Trophoblast cell (in vitro differentiated cells and primary cell): ENCODE measurements at regions not wholly inside any gene's neighbourhood (a gene's known extent, or its start where the extent isn't known, plus 50 kb on each side); places are given as distances from the start of the nearest gene placed in this dataset.
A peak's percentile ranks its signal among the peaks of the same experiment; 100 is the strongest.
"Not testable (repeated sequence)": the region's sequence is repeated elsewhere in the genome, so short reads cannot be mapped to it uniquely, and the experiment has no call there.

Source experiments
- DNase-seq, 2 donors: peaks; one replicate each; pipeline ENCODE4 v3.0.0-alpha.2; 2016
- H2AFZ ChIP-seq: 2 replicates; pipeline ENCODE4 v1.6.1; 2013; ENCODE audit warnings: low read length, moderate library complexity, mild to moderate bottlenecking; ENCODE audit not compliant: insufficient read depth, poor library complexity
- H2AK5ac ChIP-seq: 2 replicates; pipeline ENCODE4 v1.6.1; 2013; ENCODE audit warnings: mild to moderate bottlenecking, low read length
- H2BK120ac ChIP-seq: 2 replicates; pipeline ENCODE4 v1.6.1; 2013; ENCODE audit warnings: low read length, mild to moderate bottlenecking, moderate library complexity; ENCODE audit not compliant: insufficient read depth, poor library complexity
- H2BK12ac ChIP-seq: 2 replicates; pipeline ENCODE4 v1.6.1; 2013; ENCODE audit warnings: mild to moderate bottlenecking, low read length, moderate library complexity
- H2BK5ac ChIP-seq: 2 replicates; pipeline ENCODE4 v1.6.1; 2013; ENCODE audit warnings: low read length, low read depth, moderate library complexity, mild to moderate bottlenecking; ENCODE audit not compliant: poor library complexity
- H3K14ac ChIP-seq: 2 replicates; pipeline ENCODE4 v1.6.1; 2013; ENCODE audit warnings: mild to moderate bottlenecking, low read length
- H3K18ac ChIP-seq: 2 replicates; pipeline ENCODE4 v1.6.1; 2013; ENCODE audit warnings: mild to moderate bottlenecking, low read length
- H3K23ac ChIP-seq: 2 replicates; pipeline ENCODE4 v1.6.1; 2013; ENCODE audit warnings: low read length
- H3K27ac ChIP-seq: 2 replicates; pipeline ENCODE4 v1.5.1; 2013; ENCODE audit warnings: low read depth, mild to moderate bottlenecking, inconsistent platforms, low read length, moderate library complexity
- H3K27me3 ChIP-seq: 2 replicates; pipeline ENCODE4 v1.6.1; 2013; ENCODE audit warnings: inconsistent platforms, mild to moderate bottlenecking, low read length, moderate library complexity; ENCODE audit not compliant: insufficient read depth
- H3K36me3 ChIP-seq, 2 experiments: 1 replicate in 1 of 2; 2 replicates in 1 of 2; pipeline ENCODE4 v1.6.1; 2013; ENCODE audit warnings: low read length in 2 of 2, mild to moderate bottlenecking in 2 of 2, moderate library complexity in 1 of 2; ENCODE audit not compliant: insufficient read depth in 2 of 2, control insufficient read depth in 1 of 2
- H3K4ac ChIP-seq: 2 replicates; pipeline ENCODE4 v1.6.1; 2013; ENCODE audit warnings: low read depth, mild to moderate bottlenecking, low read length, moderate library complexity
- H3K4me1 ChIP-seq, 2 experiments: 1 replicate in 1 of 2; 2 replicates in 1 of 2; pipeline ENCODE4 v1.6.1; 2013; ENCODE audit warnings: low read length in 2 of 2, mild to moderate bottlenecking in 2 of 2, moderate library complexity in 1 of 2; ENCODE audit not compliant: insufficient read depth in 2 of 2, control insufficient read depth in 1 of 2
- H3K4me2 ChIP-seq: 2 replicates; pipeline ENCODE4 v1.6.1; 2013; ENCODE audit warnings: inconsistent platforms, mild to moderate bottlenecking, low read length, moderate library complexity
- H3K4me3 ChIP-seq: 2 replicates; pipeline ENCODE4 v1.5.1; 2013; ENCODE audit warnings: mild to moderate bottlenecking, low read depth, low read length, inconsistent platforms
- H3K79me1 ChIP-seq: one replicate; pipeline ENCODE4 v1.6.1; 2013; ENCODE audit warnings: low read length
- H3K79me2 ChIP-seq: 2 replicates; pipeline ENCODE4 v1.6.1; 2013; ENCODE audit warnings: low read length, mild to moderate bottlenecking; ENCODE audit not compliant: control insufficient read depth, insufficient read depth, poor library complexity
- H3K9ac ChIP-seq: 2 replicates; pipeline ENCODE4 v1.6.1; 2013; ENCODE audit warnings: mild to moderate bottlenecking, low read length
- H3K9me3 ChIP-seq: 2 replicates; pipeline ENCODE4 v1.6.1; 2013; ENCODE audit warnings: low read depth, mild to moderate bottlenecking, control low read depth, inconsistent platforms, low read length; ENCODE audit not compliant: insufficient read depth
- H4K12ac ChIP-seq: 2 replicates; pipeline ENCODE4 v1.6.1; 2013; ENCODE audit warnings: low read depth, mild to moderate bottlenecking, low read length, moderate library complexity
- H4K8ac ChIP-seq: 2 replicates; pipeline ENCODE4 v1.6.1; 2013; ENCODE audit warnings: low read depth, mild to moderate bottlenecking, low read length, moderate library complexity
- H4K91ac ChIP-seq: one replicate; pipeline ENCODE4 v1.6.1; 2013; ENCODE audit warnings: low read depth, mild to moderate bottlenecking, low read length, moderate library complexity
- WGBS: extraction: QIAGEN DNeasy Blood & Tissue Kit; methylation state at CpG from one replicate; pipeline ENCODE4 v1.1.7; 2013; ENCODE audit warnings: missing lambda C conversion rate; ENCODE audit not compliant: insufficient read length, insufficient coverage; ENCODE audit errors: extremely low coverage; 5-methylcytosine and 5-hydroxymethylcytosine counted together

DNA sequence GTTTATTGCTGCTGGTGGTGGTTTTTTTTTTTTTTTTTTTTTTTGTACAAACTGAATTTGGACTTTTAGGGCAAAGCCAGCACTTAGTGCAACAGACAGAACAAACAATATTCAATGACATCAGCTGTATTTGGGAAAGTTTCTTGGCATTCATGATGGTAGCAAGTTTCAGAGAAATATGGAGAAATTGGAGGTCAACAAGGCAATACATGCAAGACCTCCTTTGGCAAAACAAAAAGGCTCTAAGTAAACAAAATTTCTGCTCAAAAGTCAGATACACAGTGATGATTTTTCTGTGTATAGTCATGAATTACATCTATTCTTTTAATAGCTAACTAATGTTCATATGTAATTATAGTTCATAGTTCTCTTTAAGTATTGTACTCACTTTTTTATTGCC is 612.5 kb upstream of the LUZP2 start:
- Histone ChIP-seq H3K9ac (no peak overlapping the region), H4K12ac (no peak overlapping the region), H3K4me1 (no peaks in the 10 kb centered on the region), H4K91ac (no peak overlapping the region), H3K18ac (no peak overlapping the region), H2AK5ac (no peak overlapping the region), H3K79me2 (no peaks in the 10 kb centered on the region), H3K27ac (no peak overlapping the region), H2AFZ (no peak overlapping the region), H3K23ac (no peak overlapping the region), H3K4me2 (no peak overlapping the region), H3K4me3 (no peak overlapping the region), H3K14ac (no peak overlapping the region), H3K79me1 (peaks cover 1% of the 10 kb centered on the region), H3K36me3 (no peaks in the 10 kb centered on the region), H2BK5ac (no peak overlapping the region), H3K4ac (no peak overlapping the region), H3K27me3 (no peaks in the 10 kb centered on the region), H4K8ac (no peak overlapping the region), H2BK12ac (no peak overlapping the region), H3K9me3 (no peaks in the 10 kb centered on the region), H2BK120ac (no peak overlapping the region)
- DNase-seq = no peak

DNA sequence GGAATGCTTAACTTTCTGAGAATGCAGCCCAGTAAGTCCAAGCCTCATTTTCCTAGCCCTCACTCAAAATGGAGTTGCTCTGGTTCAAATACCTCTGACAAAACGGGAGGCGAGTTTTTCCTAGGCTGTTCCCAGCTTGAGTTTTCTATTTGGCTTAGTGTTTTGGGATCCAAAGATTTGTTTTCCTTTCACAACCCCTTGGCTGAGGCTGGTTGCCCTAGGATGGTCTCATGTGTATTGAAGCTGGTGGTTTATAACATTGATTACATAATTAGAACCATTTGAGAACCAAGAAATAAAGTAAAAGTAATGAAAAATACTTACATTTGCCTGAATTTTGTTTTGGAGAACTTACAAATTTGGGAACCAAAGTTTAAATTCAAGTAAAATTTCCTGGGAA is 611.1 kb upstream of the LUZP2 start:
- DNase-seq = peak in 1 of 2 donors; percentile 6
- no peaks in the 10 kb centered on the region for H3K9me3 ChIP-seq
- H3K79me1 ChIP-seq = peaks cover 1% of the 10 kb centered on the region
- no peak overlapping the region for H2BK12ac ChIP-seq
- H2AFZ ChIP-seq = no peak overlapping the region
- H2BK5ac ChIP-seq = no peak overlapping the region
- H2BK120ac ChIP-seq = no peak overlapping the region
- H3K4me3 ChIP-seq = no peak overlapping the region
- no peak overlapping the region for H2AK5ac ChIP-seq
- H4K91ac ChIP-seq = no peak overlapping the region
- H3K36me3 ChIP-seq = no peaks in the 10 kb centered on the region
- H4K12ac ChIP-seq = no peak overlapping the region
- WGBS = no CpG with 5 or more reads among the region's 2 CpGs
- no peak overlapping the region for H3K18ac ChIP-seq
- no peak overlapping the region for H3K9ac ChIP-seq
- H3K79me2 ChIP-seq = no peaks in the 10 kb centered on the region
- H3K4me2 ChIP-seq = no peak overlapping the region
- H4K8ac ChIP-seq = no peak overlapping the region
- no peak overlapping the region for H3K4ac ChIP-seq
- no peak overlapping the region for H3K23ac ChIP-seq
- no peaks in the 10 kb centered on the region for H3K27me3 ChIP-seq
- H3K4me1 ChIP-seq = no peaks in the 10 kb centered on the region
- H3K27ac ChIP-seq = no peak overlapping the region
- H3K14ac ChIP-seq = no peak overlapping the region

DNA sequence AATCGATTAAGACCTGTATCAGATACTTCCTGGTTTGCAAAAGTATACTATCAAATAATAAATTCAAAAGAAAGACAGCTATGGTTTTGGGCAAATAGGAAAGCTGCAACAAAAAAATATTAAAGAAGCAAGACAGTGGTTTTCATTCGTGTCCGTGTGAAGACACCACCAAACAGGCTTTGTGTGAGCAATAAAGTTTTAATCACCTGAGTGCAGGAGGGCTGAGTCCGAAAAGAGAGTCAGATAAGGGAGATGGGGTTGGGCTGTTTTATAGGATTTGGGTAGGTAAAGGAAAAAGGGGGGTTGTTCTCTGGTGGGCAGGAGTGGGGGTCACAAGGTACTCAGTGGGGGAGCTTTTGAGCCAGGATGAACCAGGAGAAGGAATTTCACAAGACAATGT is 609.7 kb upstream of the LUZP2 start:
- not testable (repeated sequence) for H3K79me2 ChIP-seq, H3K79me1 ChIP-seq, H3K4me2 ChIP-seq, H2BK12ac ChIP-seq, H3K9me3 ChIP-seq, H3K4ac ChIP-seq, H2AK5ac ChIP-seq, H2BK5ac ChIP-seq, H4K12ac ChIP-seq, H3K23ac ChIP-seq, H3K9ac ChIP-seq, H2AFZ ChIP-seq, H4K8ac ChIP-seq, H4K91ac ChIP-seq, H3K4me1 ChIP-seq, DNase-seq, H3K4me3 ChIP-seq, H3K14ac ChIP-seq, H3K27ac ChIP-seq, H3K27me3 ChIP-seq, H3K18ac ChIP-seq, H3K36me3 ChIP-seq, H2BK120ac ChIP-seq
- no CpG with 5 or more reads among the region's 4 CpGs for WGBS

DNA sequence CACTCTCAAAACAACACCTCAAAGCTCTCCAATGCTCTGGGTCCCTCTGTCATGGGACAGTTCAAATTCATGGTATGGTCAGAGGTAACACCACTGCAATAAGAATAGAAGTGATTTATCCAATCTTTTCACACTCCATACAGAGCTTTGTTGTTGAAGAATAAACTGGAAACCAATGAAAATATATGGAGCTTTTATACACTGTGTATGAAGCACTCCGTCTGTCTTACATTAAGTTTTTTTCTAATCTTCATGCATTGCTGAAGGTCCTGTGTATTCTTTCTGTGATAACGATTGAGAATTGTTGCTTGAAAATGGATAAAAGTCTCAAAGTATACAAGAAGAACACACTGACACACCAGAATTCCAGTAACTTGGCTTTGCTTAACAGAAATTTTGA is 603.7 kb upstream of the LUZP2 start:
- Histone ChIP-seq H4K12ac (no peak overlapping the region), H3K18ac (no peak overlapping the region), H3K4me1 (no peaks in the 10 kb centered on the region), H3K4me2 (no peak overlapping the region), H3K4ac (no peak overlapping the region), H3K23ac (no peak overlapping the region), H3K9ac (no peak overlapping the region), H2AFZ (no peak overlapping the region), H4K91ac (no peak overlapping the region), H2BK12ac (no peak overlapping the region), H2BK5ac (no peak overlapping the region), H4K8ac (no peak overlapping the region), H2BK120ac (no peak overlapping the region), H3K9me3 (no peaks in the 10 kb centered on the region), H3K79me1 (peaks cover 2% of the 10 kb centered on the region), H3K27me3 (no peaks in the 10 kb centered on the region), H3K14ac (no peak overlapping the region), H3K4me3 (no peak overlapping the region), H3K79me2 (no peaks in the 10 kb centered on the region), H3K36me3 (no peaks in the 10 kb centered on the region), H2AK5ac (no peak overlapping the region), H3K27ac (no peak overlapping the region)
- no peak for DNase-seq
- WGBS = no CpG with 5 or more reads among the region's 2 CpGs
